GM18907 (cell line): ENCODE measurements at regions not wholly inside any gene's neighbourhood (a gene's known extent, or its start where the extent isn't known, plus 50 kb on each side); places are given as distances from the start of the nearest gene placed in this dataset.
"Not testable (repeated sequence)": the region's sequence is repeated elsewhere in the genome, so short reads cannot be mapped to it uniquely, and the experiment has no call there.

Experiments
- ATAC-seq: cut with Tn5 transposase; IDR thresholded peaks from one replicate; pipeline ENCODE4 v1.9.1; 2021; ENCODE audit warnings: mild to moderate bottlenecking, moderate library complexity; ENCODE audit not compliant: unreplicated experiment

DNA sequence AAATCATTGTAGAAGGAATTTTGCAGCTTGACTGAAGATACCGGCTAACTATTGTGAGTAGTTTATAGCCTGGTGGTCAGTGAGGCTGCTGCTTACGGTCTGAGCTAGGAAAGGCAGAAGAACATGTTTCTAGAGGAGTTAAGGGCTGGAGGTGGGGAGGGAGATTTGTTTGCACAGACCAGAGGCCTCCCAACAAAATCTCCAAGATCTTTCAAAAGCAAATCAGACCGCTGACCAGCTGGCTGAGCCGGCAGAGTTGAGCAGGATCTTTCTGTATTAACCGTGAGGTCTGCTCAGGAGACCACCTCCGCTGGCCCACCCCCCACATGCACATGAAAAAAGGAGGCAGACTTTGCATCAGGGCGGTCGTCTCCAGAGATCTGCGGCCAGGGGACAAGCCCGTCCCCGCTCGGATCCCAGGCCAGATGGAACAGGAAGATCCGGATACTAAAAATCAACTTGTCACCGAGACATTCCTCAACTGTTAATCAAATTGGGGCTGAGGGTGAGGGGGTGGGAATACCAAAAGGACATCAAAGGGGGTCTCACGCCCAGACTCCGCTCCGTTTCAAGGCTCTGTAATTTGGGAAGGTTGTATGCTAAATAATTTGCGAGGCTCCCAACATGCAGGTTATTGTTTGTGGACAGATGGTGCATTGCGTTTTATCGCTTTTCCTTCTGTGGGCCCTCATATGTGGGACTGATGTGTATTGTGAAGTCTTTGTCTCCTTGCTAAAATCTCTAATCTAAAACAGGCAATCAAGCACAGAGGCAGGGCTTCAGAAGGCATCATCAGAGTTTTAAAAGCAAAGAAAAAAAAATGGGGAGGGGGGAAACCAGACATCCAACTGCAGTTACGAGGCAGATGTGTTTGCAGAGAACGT lies 319.0 kb downstream of the ZNF536 start:
- ATAC-seq = no peak

DNA sequence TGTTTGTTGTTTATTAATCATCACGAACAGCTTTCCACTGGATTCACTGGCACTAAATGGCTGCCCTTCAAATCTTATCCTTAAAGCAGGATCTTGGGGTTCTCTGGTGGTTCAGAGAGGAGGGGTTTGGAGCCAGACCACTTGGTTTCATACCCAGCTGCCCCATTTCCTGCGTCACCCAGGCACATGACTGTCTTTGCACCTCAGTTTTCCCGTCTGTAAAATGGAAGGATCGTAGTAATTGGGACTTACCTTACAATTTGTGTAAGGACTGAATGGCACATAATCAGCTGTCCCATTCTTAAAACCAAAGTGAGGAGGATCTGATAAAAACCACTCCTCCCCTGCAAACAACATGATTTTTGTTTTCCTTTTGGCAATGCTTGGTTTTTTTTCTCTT lies 318.3 kb downstream of the ZNF536 start:
- no peak for ATAC-seq

DNA sequence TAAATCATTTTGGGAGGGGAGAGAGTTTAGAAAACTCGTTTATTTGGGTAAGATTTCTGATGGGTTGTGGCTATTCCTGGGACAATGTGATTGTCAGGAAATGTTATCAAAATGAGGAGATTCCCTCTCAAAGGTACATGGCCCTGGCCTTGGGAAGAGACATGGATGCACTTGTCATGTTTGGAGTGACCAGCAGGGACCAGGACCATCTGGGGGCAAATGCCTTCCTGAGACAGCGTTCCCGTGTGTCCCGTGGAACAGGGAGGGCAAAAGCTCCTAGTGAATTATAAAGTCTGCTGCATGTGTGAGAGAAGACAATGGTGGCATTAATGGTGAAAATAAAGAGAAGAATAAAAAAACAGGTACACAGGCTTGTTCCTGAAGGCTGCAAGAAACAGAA lies 317.3 kb downstream of the ZNF536 start:
- ATAC-seq = no peak

DNA sequence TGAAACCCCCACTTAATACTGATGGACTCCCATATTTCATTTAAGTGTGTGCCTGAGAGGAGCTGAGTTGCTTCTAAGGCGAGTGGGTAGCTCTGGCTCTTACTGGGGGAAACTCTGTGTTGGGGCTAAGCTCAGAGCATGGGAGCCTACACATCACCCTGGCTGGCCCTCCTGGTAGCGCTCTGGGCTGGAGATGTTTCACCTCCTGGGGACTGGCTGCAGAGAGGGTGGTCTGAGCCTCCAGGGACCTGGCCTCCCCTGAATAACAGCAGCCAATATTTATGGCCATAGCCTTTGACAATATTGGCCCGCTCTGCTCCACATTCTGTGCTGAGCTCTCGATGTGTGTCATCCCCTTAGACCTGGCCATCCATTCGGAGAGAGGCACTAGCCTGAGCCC lies 316.5 kb downstream of the ZNF536 start:
- no peak for ATAC-seq

DNA sequence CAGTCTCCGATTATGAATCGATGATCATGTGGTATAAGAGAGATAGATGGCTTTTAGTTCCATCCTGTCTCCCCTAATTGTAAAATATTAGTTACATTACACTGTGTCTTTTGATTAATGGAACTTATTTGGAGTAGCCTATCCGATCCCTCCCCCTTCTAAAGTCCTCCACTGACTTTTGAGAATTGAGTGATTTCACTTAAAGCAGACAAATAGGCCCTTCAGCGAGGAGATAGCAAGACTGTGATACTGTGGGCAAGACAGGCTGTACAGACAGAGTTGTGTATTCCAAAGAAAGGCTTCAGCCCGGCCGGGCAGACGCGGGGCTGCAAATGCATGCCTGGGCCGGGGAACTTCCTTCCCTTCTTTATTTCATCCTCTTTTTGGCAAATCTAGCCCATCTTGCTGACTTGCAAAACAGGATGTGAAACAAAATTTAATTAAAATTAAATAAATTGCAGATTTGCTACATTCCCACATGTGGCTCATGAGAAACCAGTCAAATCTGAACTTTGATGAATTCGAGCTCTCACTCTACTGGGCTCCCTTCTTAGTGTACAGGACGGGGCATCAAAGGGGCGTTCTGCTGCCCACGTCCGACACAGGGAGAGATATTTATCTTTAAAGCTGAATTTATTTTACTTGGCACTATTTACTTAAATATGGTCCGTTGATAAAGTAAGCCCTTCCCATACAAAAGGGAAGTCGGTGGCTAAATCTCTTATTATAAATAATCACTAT lies 314.8 kb downstream of the ZNF536 start:
- ATAC-seq = no peak

DNA sequence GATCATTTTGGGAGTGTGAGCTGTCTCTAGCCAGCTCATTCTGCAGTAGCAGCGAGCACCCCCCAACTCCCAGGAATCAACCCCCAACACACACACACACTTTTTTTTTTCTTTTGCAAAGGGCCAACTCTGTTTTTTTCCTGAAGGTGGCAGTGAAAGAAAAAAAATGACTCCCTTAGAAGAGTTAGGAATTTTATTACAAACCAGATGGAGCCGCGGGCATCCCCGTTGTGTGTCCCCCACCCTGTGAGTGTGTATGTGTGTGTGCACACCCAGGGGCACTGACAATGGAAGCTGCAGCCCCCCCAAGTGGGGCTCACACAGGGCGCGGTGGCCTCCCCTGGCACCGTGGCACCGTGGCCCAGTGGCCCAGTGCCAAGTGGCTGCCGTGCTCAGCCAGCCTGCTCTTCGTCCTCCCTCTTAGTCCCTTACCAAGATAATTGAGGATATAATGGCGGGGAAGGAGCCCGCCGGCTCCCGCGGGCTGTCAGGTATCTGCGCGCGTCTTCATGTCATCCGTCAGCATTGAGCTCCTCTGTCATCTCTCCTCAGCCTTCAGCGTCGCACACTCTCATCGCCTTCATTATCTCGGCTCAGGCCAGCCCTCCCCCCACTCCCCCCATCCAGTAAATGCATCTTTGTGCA lies 314.1 kb downstream of the ZNF536 start:
- ATAC-seq = no peak

DNA sequence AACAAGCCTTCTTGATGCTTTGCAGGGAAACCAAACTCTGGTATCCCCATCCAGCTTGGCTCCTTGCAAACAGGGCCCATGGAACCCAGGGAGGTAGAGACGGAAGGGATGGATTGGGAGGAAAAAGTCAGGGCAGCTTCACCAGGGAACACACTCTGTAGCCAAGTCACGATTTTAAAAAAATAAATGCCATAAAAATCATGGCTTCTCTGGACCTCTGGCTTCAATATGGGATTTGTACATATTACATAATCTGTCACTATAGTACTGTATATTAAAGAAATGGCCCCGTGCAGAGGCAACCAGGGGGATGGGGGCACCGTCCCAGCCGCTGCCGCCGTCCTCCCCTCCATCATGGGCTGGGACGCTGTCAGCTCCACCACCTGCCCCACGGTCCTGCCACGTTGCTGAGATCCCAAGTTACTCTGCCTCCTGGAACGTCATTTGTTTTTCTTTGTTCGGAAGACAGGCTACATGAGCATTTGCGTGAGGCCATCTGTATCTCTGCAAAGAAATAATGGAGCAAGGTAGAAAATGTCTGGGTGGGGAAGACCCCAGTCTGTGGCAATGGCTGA lies 313.3 kb downstream of the ZNF536 start:
- ATAC-seq = no peak

DNA sequence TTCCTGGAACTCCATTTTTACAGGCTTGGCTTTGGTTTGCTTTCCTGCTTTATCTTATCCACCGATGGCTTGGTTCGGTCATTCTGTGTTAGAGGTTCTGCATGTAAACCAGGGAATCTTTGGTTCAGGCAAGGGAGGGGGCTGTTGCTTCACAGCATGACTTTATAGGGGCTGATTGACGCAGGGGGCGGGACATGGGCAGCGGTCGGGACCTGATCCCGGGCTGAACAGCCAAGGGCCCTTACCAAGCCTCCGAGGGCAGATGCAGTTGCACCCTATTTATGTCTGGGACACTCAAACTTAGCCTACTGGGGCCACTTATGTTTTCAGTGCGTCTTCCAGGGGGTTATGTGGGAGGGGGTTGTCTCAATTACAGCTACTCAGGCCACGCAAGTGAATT lies 312.4 kb downstream of the ZNF536 start:
- ATAC-seq = no peak

DNA sequence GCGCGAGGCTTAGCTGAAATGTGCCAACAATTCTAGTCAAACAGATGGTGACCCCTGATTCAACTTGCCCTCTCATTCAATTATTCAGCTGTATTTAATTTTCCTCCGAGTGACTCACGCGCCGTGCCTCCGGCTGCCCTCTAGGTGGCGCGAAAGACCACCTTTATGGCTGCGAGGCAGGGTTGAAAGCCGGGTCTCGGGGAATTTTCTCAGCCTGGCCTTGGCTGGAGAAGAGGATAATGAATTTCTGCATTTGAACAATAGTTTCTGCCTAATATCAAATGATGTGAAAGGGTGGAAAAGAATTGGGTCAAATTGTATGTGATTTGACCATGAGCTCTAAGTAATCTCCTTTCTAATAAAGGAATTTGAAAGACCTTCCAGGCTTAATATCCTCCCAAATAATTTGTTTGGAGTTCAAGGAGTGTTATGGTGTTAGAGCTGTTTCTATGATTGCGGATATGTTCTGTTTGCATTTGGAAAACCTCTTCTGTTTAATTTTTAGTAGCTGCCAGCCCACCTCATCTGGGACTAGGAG lies 310.9 kb downstream of the ZNF536 start:
- no peak for ATAC-seq

DNA sequence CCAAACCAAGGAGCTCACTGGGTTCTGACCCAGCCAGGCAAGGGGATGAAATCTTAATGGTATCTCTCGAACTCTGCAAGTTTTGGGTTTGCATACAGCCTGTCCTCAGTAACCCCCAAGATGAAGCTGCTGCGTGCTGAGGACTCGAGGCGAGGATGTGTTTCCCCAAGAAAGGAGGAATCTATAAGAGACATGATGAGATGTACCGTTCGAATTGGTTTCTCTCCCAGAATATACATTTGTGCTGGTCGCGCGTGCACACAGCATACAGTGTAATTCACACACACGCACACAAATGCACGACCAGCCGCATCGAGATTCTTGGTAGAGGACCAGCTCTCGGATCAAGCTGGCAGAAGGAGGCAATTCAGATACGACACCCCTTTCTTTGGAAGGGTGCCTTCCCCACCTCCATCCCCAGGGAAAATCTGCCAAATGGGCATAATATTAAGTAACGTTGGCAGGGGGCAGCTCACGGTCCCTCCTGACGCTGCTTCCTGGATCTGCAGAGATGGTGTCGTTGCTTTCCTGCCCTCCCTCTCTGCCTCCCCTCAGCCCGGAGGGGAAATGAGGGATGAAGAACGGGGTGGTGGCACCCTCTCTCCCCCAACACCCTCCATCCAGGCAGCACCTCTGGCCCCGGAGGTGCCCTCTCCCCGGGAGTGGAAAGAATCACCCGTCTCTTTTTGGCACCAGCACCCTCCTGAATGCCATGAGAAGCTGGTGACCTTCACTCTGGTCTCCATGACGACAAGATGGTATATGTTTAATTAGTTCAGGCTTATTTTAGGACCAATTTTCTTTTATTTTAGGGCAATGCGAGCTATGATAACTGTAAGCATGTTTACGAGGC lies 310.2 kb downstream of the ZNF536 start:
- ATAC-seq = no peak

DNA sequence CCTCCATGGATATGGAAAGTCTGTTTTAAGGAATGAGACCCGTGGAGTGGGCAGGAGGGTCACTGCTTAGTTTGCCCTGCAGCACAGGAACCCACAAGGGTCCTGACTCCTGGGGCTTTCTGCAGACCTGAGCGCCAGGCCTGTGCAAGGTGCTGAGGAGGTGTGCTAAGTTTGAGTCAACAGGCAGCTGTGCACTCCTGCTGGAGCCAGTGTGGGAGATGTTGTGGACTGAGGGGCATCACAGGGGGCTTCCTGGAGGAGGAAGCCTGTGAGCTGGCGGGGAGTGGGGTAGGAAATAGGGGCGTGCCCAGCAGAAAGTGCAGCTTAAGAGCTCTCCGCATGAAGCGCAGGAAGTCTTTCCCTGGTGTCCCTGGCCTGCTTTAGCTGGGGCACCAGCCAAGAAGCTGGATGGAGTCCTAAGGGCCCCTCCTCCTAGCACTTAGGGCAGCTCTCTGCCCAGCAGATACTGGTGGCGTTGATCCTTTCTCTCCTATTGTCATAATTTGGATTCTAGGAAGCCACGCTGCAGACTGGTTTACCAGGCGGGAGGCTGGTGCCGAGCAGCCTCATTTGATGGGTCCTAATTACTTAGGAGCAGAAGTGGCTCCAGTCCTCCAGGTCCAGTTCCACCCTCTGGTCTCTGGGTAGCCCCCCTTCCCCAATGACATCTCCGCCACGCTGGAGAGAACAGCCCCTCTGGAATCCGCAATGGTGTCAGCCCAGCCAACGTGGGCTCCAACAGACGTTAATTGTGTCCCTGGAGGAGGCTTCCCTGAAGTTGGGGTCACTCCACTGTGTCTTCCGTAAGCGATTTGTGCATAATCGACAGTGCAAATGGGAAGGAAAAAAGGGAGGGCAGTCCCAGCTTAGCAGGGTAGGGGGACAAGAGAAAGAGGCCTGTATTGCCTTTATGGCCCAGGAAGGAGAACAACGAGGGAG lies 309.2 kb downstream of the ZNF536 start:
- no peak for ATAC-seq

DNA sequence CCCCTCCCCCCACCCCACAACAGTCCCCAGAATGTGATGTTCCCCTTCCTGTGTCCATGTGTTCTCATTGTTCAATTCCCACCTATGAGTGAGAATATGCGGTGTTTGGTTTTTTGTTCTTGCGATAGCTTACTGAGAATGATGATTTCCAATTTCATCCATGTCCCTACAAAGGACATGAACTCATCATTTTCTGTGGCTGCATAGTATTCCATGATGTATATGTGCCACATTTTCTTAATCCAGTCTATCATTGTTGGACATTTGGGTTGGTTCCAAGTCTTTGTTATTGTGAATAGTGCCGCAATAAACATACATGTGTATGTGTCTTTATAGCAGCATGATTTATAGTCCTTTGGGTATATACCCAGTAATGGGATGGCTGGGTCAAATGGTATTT lies 308.2 kb downstream of the ZNF536 start:
- ATAC-seq = not testable (repeated sequence)

DNA sequence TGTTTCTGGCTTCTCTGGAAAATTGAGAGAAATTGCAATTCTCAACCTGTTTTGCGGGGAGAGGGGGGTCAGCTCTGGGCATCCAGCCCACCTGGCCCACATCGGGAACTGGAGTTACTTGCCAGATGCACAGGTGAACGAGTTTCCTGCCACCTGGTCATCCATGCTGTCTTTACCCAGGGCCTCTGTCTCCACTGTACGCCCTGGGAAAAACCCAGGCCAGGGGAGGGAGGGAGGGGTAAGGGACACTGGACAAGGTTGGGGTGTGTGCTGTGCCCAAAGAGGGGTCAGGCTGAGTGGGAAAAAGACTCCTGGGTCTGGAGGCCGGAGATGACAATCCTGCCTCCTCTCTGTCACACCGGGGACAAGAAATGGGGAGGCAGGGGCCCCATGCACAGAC lies 307.6 kb downstream of the ZNF536 start:
- ATAC-seq = no peak

DNA sequence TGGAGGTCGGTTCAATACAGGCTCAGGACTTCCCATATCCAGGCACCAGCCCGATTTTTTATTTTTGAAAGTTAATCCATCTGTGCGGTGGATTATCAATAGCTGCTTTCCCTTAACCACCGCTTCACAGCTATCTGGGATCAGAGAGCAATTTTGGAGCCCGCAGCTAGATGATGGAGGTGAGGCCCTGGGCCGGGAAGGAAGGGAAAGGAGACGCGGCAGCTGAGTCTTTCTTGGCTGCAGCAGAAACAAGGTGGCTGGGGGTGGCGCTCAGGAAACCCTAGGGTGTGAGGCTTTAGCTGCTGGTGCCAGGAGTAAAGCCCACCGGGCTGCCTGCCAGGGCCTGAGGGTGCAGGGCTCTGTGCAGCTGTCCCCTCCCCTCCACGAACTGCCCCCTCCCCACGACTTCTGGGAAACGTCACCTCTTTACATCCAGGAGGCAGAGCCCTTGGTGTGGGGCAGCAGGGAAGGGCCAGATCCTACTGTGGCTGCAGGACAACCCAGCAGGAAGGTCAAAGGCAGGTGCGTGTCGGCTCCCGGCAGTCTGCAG lies 307.0 kb downstream of the ZNF536 start:
- ATAC-seq = no peak

DNA sequence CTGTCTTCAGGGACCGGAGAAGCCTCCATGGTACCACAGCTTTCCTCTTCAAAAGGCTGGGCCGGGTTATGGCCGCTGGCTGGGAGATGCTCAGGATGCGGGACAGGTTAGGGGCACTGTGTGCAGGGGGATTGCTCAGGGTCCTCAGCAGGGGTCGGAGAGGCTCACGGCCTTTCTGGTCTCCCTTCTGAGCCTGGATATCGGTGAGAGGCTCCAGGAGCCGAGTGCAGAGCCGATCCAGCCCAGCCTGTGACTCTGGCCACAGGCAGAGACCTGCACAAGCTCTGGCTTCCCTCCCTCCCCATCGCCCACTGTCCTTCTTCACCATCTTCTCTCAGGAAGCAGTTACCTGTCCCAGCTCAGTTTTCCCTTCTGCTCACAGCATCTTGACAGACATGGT lies 306.0 kb downstream of the ZNF536 start:
- ATAC-seq = no peak

DNA sequence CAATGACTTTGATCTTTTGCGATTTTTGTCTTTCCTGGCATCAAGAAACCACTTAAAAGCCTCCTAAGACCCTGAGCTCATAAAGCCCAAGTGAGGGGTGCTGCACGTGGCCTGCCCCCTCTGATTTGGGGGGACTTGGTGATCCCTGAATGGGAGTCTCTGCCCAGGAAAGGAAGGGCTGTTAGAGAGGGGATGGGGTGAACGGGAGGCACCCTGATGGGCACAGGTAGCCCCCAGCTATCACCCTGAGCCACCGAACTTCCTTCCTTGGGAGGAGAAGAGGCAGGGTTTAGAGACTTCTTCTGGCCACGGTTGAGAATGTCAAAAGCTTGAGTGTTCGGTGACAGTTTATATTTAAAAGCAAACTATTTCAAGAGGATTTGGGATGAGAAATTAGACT lies 305.5 kb downstream of the ZNF536 start:
- no peak for ATAC-seq

DNA sequence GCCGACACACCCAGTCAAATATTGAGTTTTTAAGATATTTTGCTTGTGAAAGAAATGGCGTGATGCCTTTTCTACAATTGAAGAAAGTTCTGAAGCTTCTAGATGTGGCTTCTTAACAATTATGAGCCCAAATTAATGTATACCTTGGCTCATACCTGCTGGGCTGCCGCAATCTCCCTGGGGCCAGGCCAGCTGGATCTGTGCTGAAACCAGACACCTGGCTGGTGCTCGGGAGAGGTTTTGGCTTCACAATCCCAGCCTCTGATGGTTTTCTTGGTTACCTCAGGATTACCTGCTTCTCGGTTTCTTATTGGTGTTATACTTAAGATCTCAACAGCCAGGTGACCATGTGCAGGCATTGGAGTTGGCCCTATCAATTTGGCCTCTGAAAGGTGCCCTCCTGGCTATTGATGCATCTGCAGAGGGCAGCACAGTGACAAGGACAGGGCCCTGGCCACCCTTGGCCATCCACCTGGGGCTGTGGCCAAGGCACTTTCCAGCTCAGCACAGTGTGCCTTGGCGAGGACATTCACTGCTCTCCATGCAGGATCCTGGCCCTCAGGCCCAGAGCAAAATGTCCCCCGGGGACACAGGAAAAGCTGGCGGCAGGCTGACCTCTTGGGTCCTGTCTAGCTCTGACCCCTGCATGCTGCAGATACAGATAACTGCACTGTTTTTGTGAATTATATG lies 305.0 kb downstream of the ZNF536 start:
- no peak for ATAC-seq

DNA sequence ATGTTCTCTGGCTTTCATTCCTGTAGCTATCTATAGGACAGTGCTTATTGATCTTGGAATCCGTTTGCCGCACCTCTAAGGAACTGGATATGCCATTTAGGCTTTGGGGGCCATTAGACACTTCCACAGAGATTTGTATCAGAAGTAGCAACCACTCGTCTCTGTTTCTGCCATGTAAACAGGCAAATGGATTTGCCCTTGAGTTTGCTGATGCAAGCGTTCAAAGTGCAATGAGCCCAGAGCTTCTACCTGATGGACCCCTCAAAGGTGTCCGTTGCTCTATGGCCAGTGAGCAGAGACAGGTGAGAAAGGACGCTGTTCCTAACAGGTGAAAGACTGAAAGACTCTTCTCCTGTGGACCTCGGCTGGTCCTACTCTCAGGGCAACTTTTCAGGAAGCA lies 302.9 kb downstream of the ZNF536 start:
- no peak for ATAC-seq
